ENCODE measurements at regions not wholly inside any gene's neighbourhood (a gene's known extent, or its start where the extent isn't known, plus 50 kb on each side); places are given as distances from the start of the nearest gene placed in this dataset.

GRCh38 chr1:78370356-78370755 lies 120.4 kb upstream of the PTGFR start:
- peaks cover 9% of the 10 kb centered on the region; the same call in 1 of the 2 replicates for H3K9me2 ChIP-seq (ENCODE audit: insufficient read depth)
- no peaks in the 10 kb centered on the region for H3F3A ChIP-seq (ENCODE audit: insufficient read depth, low read depth)
- no peak overlapping the region for H3K27ac ChIP-seq
- intact Hi-C loops (cut with micrococcal nuclease; ENCODE audit: unreplicated experiment): no loop called here
- POLR2A ChIA-PET (ENCODE audit: unreplicated experiment): no interaction called here
- BruUV-seq (replicated peaks): no TSS peak
- H3K4me2 ChIP-seq: no peak overlapping the region
- H3K36me3 ChIP-seq (ENCODE audit: low read depth): no peaks in the 10 kb centered on the region
- CTCF ChIA-PET: no interaction called here
- no peaks in the 10 kb centered on the region for H3K4me1 ChIP-seq (replicated peaks; ENCODE audit: insufficient read depth)
- no peak for TF ChIP-seq EZH2 (IDR thresholded peaks at IDR 0.05; ENCODE audit: low read depth)
- TF ChIP-seq, protein P1, sequence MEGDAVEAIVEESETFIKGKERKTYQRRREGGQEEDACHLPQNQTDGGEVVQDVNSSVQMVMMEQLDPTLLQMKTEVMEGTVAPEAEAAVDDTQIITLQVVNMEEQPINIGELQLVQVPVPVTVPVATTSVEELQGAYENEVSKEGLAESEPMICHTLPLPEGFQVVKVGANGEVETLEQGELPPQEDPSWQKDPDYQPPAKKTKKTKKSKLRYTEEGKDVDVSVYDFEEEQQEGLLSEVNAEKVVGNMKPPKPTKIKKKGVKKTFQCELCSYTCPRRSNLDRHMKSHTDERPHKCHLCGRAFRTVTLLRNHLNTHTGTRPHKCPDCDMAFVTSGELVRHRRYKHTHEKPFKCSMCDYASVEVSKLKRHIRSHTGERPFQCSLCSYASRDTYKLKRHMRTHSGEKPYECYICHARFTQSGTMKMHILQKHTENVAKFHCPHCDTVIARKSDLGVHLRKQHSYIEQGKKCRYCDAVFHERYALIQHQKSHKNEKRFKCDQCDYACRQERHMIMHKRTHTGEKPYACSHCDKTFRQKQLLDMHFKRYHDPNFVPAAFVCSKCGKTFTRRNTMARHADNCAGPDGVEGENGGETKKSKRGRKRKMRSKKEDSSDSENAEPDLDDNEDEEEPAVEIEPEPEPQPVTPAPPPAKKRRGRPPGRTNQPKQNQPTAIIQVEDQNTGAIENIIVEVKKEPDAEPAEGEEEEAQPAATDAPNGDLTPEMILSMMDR (conservative IDR thresholded peaks at IDR 0.05): no peak
- no peaks in the 10 kb centered on the region for H3K79me2 ChIP-seq (ENCODE audit: low read depth)
- no peaks in the 10 kb centered on the region for H4K20me1 ChIP-seq (ENCODE audit: insufficient read depth)
- H3K9me3 ChIP-seq (ENCODE audit: insufficient read depth, low read depth): no peaks in the 10 kb centered on the region
- no peaks in the 10 kb centered on the region for H3K27me3 ChIP-seq (ENCODE audit: insufficient read depth, low read depth)
- H3K4me3 ChIP-seq: no peak overlapping the region
- H2AFZ ChIP-seq: no peak overlapping the region
- no peak for DNase-seq

- ChIA-PET POLR2A (ENCODE audit: unreplicated experiment) (no interaction called here), CTCF (no interaction called here)
- Histone ChIP-seq H3K4me3 (no peak overlapping the region), H3K27me3 (ENCODE audit: insufficient read depth, low read depth) (no peaks in the 10 kb centered on the region), H3K36me3 (ENCODE audit: low read depth) (no peaks in the 10 kb centered on the region), H3K4me2 (no peak overlapping the region), H3K79me2 (ENCODE audit: low read depth) (no peaks in the 10 kb centered on the region), H3K9me2 (ENCODE audit: insufficient read depth) (peaks cover 9% of the 10 kb centered on the region; the same call in 1 of the 2 replicates), H3K4me1 (replicated peaks; ENCODE audit: insufficient read depth) (no peaks in the 10 kb centered on the region), H3K27ac (no peak overlapping the region), H3F3A (ENCODE audit: insufficient read depth, low read depth) (no peaks in the 10 kb centered on the region), H3K9me3 (ENCODE audit: insufficient read depth, low read depth) (no peaks in the 10 kb centered on the region), H4K20me1 (ENCODE audit: insufficient read depth) (no peaks in the 10 kb centered on the region), H2AFZ (no peak overlapping the region)
- intact Hi-C loops (cut with micrococcal nuclease; ENCODE audit: unreplicated experiment): no loop called here
- no peak for DNase-seq
- no peak for TF ChIP-seq EZH2 (IDR thresholded peaks at IDR 0.05; ENCODE audit: low read depth)
- TF ChIP-seq, protein P1 (conservative IDR thresholded peaks at IDR 0.05): no peak
- BruUV-seq (replicated peaks): no TSS peak
These were observed 119.8 kb upstream of the PTGFR start for GRCh38 chr1:78370779-78371482.

- intact Hi-C loops (cut with micrococcal nuclease; ENCODE audit: unreplicated experiment): no loop called here
- DNase-seq: no peak
- H3K79me2 ChIP-seq (ENCODE audit: low read depth): no peaks in the 10 kb centered on the region
- peaks cover 5% of the 10 kb centered on the region; the same call in 1 of the 2 replicates for H3K4me1 ChIP-seq (replicated peaks; ENCODE audit: insufficient read depth)
- no peak overlapping the region for H2AFZ ChIP-seq
- no peak overlapping the region for H3K4me3 ChIP-seq
- no peak overlapping the region for H3K4me2 ChIP-seq
- no peaks in the 10 kb centered on the region for H3K27me3 ChIP-seq (ENCODE audit: insufficient read depth, low read depth)
- peaks cover 9% of the 10 kb centered on the region; the same call in 1 of the 2 replicates for H3K9me2 ChIP-seq (ENCODE audit: insufficient read depth)
- CTCF ChIA-PET: no interaction called here
- H3K9me3 ChIP-seq (ENCODE audit: insufficient read depth, low read depth): no peaks in the 10 kb centered on the region; the same call in 1 of the 2 replicates
- TF ChIP-seq, protein P1 (conservative IDR thresholded peaks at IDR 0.05): no peak
- no peak for TF ChIP-seq EZH2 (IDR thresholded peaks at IDR 0.05; ENCODE audit: low read depth)
- POLR2A ChIA-PET (ENCODE audit: unreplicated experiment): no interaction called here
- H3K27ac ChIP-seq: no peak overlapping the region
- H4K20me1 ChIP-seq (ENCODE audit: insufficient read depth): no peaks in the 10 kb centered on the region
- no peaks in the 10 kb centered on the region for H3K36me3 ChIP-seq (ENCODE audit: low read depth)
- no TSS peak for BruUV-seq (replicated peaks)
- H3F3A ChIP-seq (ENCODE audit: insufficient read depth, low read depth): no peaks in the 10 kb centered on the region
These were observed 117.1 kb upstream of the PTGFR start for GRCh38 chr1:78373676-78374075.

All from PC-9 (cell line).